Panc1 (cell line): ENCODE measurements at regions not wholly inside any gene's neighbourhood (a gene's known extent, or its start where the extent isn't known, plus 50 kb on each side); places are given as distances from the start of the nearest gene placed in this dataset.

ENCODE experiments used
- CTCF ChIP-seq: fragments of 450-650 bp; IDR thresholded peaks from 2 replicates; pipeline ENCODE4 v1.5.1; 2017; ENCODE audit warnings: mild to moderate bottlenecking
- POLR2AphosphoS5 ChIP-seq: IDR thresholded peaks from 2 replicates; pipeline ENCODE4 v1.6.1; 2012; ENCODE audit warnings: mild to moderate bottlenecking, low read depth, low read length, moderate library complexity
- REST ChIP-seq, 2 experiments: IDR thresholded peaks; 2 replicates each; pipeline ENCODE4 v1.6.1; 2011 to 2012; ENCODE audit warnings: low read depth in 2 of 2, control low read depth in 1 of 2, low read length in 1 of 2, mild to moderate bottlenecking in 1 of 2, moderate library complexity in 1 of 2; ENCODE audit not compliant: insufficient read depth in 1 of 2
- SIN3A ChIP-seq: IDR thresholded peaks from 2 replicates; pipeline ENCODE4 v1.6.1; 2012; ENCODE audit warnings: low read depth, mild to moderate bottlenecking, low read length, moderate library complexity, borderline replicate concordance; ENCODE audit not compliant: insufficient read depth
- TCF7L2 ChIP-seq: IDR thresholded peaks from 2 replicates; pipeline ENCODE4 v1.6.1; 2011; ENCODE audit warnings: mild to moderate bottlenecking, low read depth, low read length, inconsistent platforms

GRCh38 chr20:30513050-30513628 lies 744.3 kb upstream of the DEFB115 start:
- TF ChIP-seq REST (IDR thresholded peaks at IDR 0.05; ENCODE audit: insufficient read depth in 1 of 2, low read depth in 2 of 2, low read length in 1 of 2), result no peak
- no peak for TF ChIP-seq CTCF
- TF ChIP-seq TCF7L2, result no peak
- TF ChIP-seq POLR2AphosphoS5, result no peak
- no peak for TF ChIP-seq SIN3A
